Omental fat pad (tissue), 3 donors: ENCODE measurements at regions not wholly inside any gene's neighbourhood (a gene's known extent, or its start where the extent isn't known, plus 50 kb on each side); places are given as distances from the start of the nearest gene placed in this dataset.
"Not testable (repeated sequence)": the region's sequence is repeated elsewhere in the genome, so short reads cannot be mapped to it uniquely, and the experiment has no call there.

Source experiments
- ATAC-seq: fragments of 150-250 bp; one replicate; pipeline ENCODE4 v1.9.1; 2016; ENCODE audit warnings: mild to moderate bottlenecking, moderate library complexity; ENCODE audit not compliant: low FRiP score
- DNase-seq: peaks from one replicate; pipeline ENCODE4 v3.0.0-alpha.2; 2019; ENCODE audit warnings: low spot score
- CTCF ChIP-seq, 3 donors: fragments of 450-650 bp; IDR thresholded peaks; one replicate each; pipeline ENCODE4 v1.5.1; 2016 to 2017; ENCODE audit warnings: antibody characterized with exemption in 3 of 3, mild to moderate bottlenecking in 3 of 3, moderate library complexity in 2 of 3

DNA sequence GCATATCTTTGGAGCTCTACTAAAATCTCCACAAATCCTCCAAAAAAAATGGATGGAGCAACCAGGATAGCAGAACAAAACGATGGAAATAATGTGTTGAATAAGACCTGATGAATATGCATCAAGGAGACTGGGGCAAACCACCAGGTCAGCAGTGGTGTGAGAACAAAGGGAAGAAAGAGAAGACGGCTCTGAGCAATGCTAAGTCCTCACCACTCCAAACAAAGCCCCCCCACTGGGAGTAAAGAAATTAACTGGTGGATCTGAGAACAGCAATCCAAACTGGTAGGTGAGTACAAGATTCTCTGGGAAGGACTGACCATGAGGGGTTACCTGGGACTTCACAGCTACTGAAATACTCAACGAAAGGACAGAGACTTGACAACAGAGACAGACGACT, 977.3 kb downstream of the TBL1XR1 start:
- TF ChIP-seq CTCF (IDR thresholded peaks at IDR 0.05): no peak
- no peak for ATAC-seq
- no peak for DNase-seq

- ATAC-seq: no peak
- DNase-seq: no peak
- no peak for TF ChIP-seq CTCF (IDR thresholded peaks at IDR 0.05)
Measured at GRCh38 chr3:176214758-176215157, 982.5 kb downstream of the TBL1XR1 start.

- not testable (repeated sequence) for ATAC-seq, DNase-seq
Measured at GRCh38 chr3:176213314-176213713, 984.0 kb downstream of the TBL1XR1 start.

DNA sequence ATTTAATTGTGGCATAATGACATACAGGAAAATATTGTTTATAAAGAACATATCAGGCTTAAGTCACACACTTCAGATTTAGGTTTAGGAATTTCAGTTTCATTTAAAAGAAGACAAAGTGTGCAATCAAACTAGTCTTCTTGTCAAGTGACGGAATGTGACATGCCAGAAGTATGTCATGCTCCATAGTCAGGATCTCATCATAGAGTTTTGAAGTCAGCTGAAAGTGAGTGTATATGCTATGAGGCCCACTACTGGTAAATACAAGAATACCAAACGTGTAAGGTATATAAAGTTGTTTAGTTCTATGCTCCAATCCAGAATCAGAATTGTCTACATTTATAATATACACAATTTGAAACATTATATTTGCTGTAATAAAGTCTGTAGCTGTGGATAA, 988.4 kb downstream of the TBL1XR1 start:
- ATAC-seq (no peak), DNase-seq (no peak)
- no peak for TF ChIP-seq CTCF (IDR thresholded peaks at IDR 0.05)

- no peak for DNase-seq
- no peak for ATAC-seq
- TF ChIP-seq CTCF (IDR thresholded peaks at IDR 0.05): no peak
Measured at GRCh38 chr3:176208283-176208682, 989.0 kb downstream of the TBL1XR1 start.

DNA sequence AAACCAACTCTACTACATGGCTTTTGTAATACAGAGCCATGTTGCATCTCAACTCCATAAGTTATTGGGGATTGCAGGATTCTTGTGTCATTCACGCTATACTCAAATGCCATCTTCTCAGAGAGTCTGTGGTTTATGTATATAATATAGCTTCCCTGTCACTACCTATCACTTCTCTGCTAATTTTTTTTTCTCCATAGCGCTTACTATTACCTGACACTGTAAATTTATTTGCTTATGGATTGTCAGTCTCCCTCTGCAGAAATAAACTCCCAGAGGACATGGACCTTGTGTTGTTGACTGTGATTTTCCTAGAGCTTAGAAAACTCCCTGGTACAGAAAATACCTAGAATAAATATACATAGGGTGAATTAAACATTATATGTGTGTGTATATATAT, 990.5 kb downstream of the TBL1XR1 start:
- no peak for TF ChIP-seq CTCF (IDR thresholded peaks at IDR 0.05)
- DNase-seq (no peak), ATAC-seq (no peak)

DNA sequence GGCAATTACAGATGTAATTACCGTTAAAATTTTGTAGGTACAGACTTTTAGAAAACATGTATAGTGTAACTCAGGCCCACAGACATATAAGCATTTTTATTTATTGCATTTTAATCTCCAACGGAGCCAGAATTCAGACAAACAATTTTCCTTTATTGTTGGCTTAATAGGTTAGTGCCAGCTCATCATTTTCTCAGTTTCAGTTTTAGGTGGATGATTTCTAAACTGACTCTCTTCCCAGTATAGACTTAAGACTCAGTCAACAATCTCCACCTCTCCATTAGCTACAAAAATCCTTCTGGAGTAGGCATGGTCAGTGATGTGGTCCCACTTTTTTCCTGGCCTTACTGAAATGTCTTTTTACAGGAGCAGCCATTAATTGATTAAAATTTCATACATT, 994.6 kb downstream of the TBL1XR1 start:
- ATAC-seq (no peak), DNase-seq (no peak)
- no peak for TF ChIP-seq CTCF (IDR thresholded peaks at IDR 0.05)
